CD4-positive, CD25-positive, alpha-beta regulatory T cell (primary cell): ENCODE measurements at regions not wholly inside any gene's neighbourhood (a gene's known extent, or its start where the extent isn't known, plus 50 kb on each side); places are given as distances from the start of the nearest gene placed in this dataset.

Experiments used
- ATAC-seq, 2 donors: fragments of 150-1000 bp; cut with Tn5 transposase; one replicate each; pipeline ENCODE4 v1.10.0; 2021; ENCODE audit warnings: low read depth in 2 of 2, moderate number of reproducible peaks in 2 of 2, moderate library complexity in 1 of 2
- DNase-seq, 3 donors: peaks; one replicate each; pipeline versions ENCODE4 v3.0.0 to v3.0.0-alpha.2; 2012 to 2022; ENCODE audit warnings: mixed read lengths in 1 of 3
- H3K27ac ChIP-seq: one replicate; pipeline ENCODE4 v1.7.0; 2013; ENCODE audit warnings: mild to moderate bottlenecking, low read length; ENCODE audit not compliant: insufficient read depth, poor library complexity, severe bottlenecking
- H3K27me3 ChIP-seq: one replicate; pipeline ENCODE4 v1.7.0; 2013; ENCODE audit warnings: low read length; ENCODE audit not compliant: control insufficient read depth, insufficient read depth
- H3K36me3 ChIP-seq: one replicate; pipeline ENCODE4 v1.7.0; 2013; ENCODE audit warnings: mild to moderate bottlenecking, low read length, moderate library complexity; ENCODE audit not compliant: control insufficient read depth, insufficient read depth
- H3K4me1 ChIP-seq: 2 replicates; pipeline ENCODE4 v1.7.0; 2013; ENCODE audit warnings: mild to moderate bottlenecking, low read length; ENCODE audit not compliant: insufficient read depth, control insufficient read depth, poor library complexity, severe bottlenecking
- H3K4me3 ChIP-seq: one replicate; pipeline ENCODE4 v1.7.0; 2013; ENCODE audit warnings: low read depth, mild to moderate bottlenecking, low read length, moderate library complexity
- H3K9me3 ChIP-seq, 2 experiments: 1 replicate in 1 of 2; 2 replicates in 1 of 2; pipeline ENCODE4 v1.7.0; 2013; ENCODE audit warnings: low read length in 2 of 2, mild to moderate bottlenecking in 1 of 2, moderate library complexity in 1 of 2; ENCODE audit not compliant: control insufficient read depth in 2 of 2
- H3K27ac Mint-ChIP-seq, 3 donors: one replicate each; pipeline ENCODE4 v1.8.0; 2020 to 2022; ENCODE audit warnings: mild to moderate bottlenecking in 3 of 3, mixed read lengths in 3 of 3, moderate library complexity in 2 of 3
- H3K27me3 Mint-ChIP-seq: one replicate; pipeline ENCODE4 v1.8.0; 2022; ENCODE audit warnings: mild to moderate bottlenecking, mixed read lengths
- H3K36me3 Mint-ChIP-seq: one replicate; pipeline ENCODE4 v1.8.0; 2020; ENCODE audit warnings: mixed read lengths
- H3K4me1 Mint-ChIP-seq, 4 donors: one replicate each; pipeline ENCODE4 v1.8.0; 2020 to 2022; ENCODE audit warnings: mixed read lengths in 4 of 4, mild to moderate bottlenecking in 1 of 4
- H3K4me3 Mint-ChIP-seq, 4 donors: one replicate each; pipeline ENCODE4 v1.8.0; 2020 to 2022; ENCODE audit warnings: mild to moderate bottlenecking in 4 of 4, mixed read lengths in 4 of 4, moderate library complexity in 3 of 4
- H3K9me3 Mint-ChIP-seq, 7 donors: one replicate each; pipeline ENCODE4 v1.8.0; 2020 to 2022; ENCODE audit warnings: mixed read lengths in 7 of 7, mild to moderate bottlenecking in 3 of 7, moderate library complexity in 2 of 7

- Mint-ChIP-seq H3K27me3 (peaks cover 53% of the 10 kb centered on the region), H3K9me3 (peaks cover 0 to 8% (median 0%) of the 10 kb centered on the region in 7 donors), H3K27ac (no peak overlapping the region), H3K36me3 (no peaks in the 10 kb centered on the region), H3K4me1 (peaks cover 5 to 12% (median 9%) of the 10 kb centered on the region in 4 donors), H3K4me3 (no peak overlapping the region)
- Histone ChIP-seq H3K4me3 (no peak overlapping the region), H3K4me1 (peaks cover 6% of the 10 kb centered on the region), H3K9me3 (no peaks in the 10 kb centered on the region), H3K27me3 (peaks cover 16% of the 10 kb centered on the region), H3K27ac (no peak overlapping the region), H3K36me3 (no peaks in the 10 kb centered on the region)
- DNase-seq (no peak), ATAC-seq (no peak)
Measured at GRCh38 chr4:183801457-183802165, 103.5 kb upstream of the STOX2 start.

- Mint-ChIP-seq H3K4me3 (no peak overlapping the region), H3K27me3 (peaks cover 33% of the 10 kb centered on the region), H3K36me3 (no peaks in the 10 kb centered on the region), H3K27ac (no peak overlapping the region), H3K9me3 (peaks cover 0 to 4% (median 0%) of the 10 kb centered on the region in 7 donors), H3K4me1 (no peaks in the 10 kb centered on the region)
- Histone ChIP-seq H3K9me3 (no peaks in the 10 kb centered on the region), H3K4me1 (no peaks in the 10 kb centered on the region), H3K27me3 (no peaks in the 10 kb centered on the region), H3K27ac (no peak overlapping the region), H3K4me3 (no peak overlapping the region), H3K36me3 (no peaks in the 10 kb centered on the region)
- no peak for DNase-seq
- no peak for ATAC-seq
Measured at GRCh38 chr4:183806341-183806740, 98.8 kb upstream of the STOX2 start.

GRCh38 chr4:183807420-183808096 lies 97.5 kb upstream of the STOX2 start:
- H3K4me1 Mint-ChIP-seq = no peaks in the 10 kb centered on the region
- H3K27ac Mint-ChIP-seq = no peak overlapping the region
- H3K36me3 Mint-ChIP-seq = no peaks in the 10 kb centered on the region
- no peaks in the 10 kb centered on the region for H3K27me3 ChIP-seq
- no peaks in the 10 kb centered on the region for H3K36me3 ChIP-seq
- ATAC-seq = no peak
- H3K4me3 ChIP-seq = no peak overlapping the region
- no peak overlapping the region for H3K27ac ChIP-seq
- no peak for DNase-seq
- peaks cover 23% of the 10 kb centered on the region for H3K27me3 Mint-ChIP-seq
- H3K4me1 ChIP-seq = no peaks in the 10 kb centered on the region
- no peak overlapping the region for H3K4me3 Mint-ChIP-seq
- peaks cover 0 to 4% (median 0%) of the 10 kb centered on the region in 7 donors for H3K9me3 Mint-ChIP-seq
- H3K9me3 ChIP-seq = no peaks in the 10 kb centered on the region

DNA sequence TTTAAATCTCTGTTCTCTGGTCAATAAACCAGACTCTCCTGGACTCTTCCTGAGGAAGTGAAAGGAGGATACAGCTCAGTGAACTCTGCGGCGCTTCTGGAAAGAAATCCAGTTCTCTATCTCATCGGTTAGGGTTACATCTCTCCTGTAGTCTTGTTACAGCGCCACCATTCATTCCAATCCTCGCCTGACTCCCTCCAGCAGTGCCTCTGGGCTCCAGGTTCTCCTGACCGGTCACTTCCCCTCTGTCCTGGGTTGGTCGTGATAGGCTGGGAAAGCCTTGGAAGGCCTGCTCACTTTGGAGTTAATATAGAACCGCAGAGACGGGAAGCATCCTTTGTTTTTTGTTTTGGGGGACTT lies 97.0 kb upstream of the STOX2 start:
- H3K4me1 Mint-ChIP-seq = no peaks in the 10 kb centered on the region
- no peak overlapping the region for H3K4me3 Mint-ChIP-seq
- Histone ChIP-seq H3K9me3 (no peaks in the 10 kb centered on the region), H3K36me3 (no peaks in the 10 kb centered on the region), H3K4me1 (no peaks in the 10 kb centered on the region), H3K4me3 (no peak overlapping the region), H3K27me3 (no peaks in the 10 kb centered on the region), H3K27ac (no peak overlapping the region)
- peaks cover 0 to 4% (median 0%) of the 10 kb centered on the region in 7 donors for H3K9me3 Mint-ChIP-seq
- no peak overlapping the region for H3K27ac Mint-ChIP-seq
- H3K36me3 Mint-ChIP-seq = no peaks in the 10 kb centered on the region
- ATAC-seq = no peak
- peaks cover 23% of the 10 kb centered on the region for H3K27me3 Mint-ChIP-seq
- DNase-seq = no peak

DNA sequence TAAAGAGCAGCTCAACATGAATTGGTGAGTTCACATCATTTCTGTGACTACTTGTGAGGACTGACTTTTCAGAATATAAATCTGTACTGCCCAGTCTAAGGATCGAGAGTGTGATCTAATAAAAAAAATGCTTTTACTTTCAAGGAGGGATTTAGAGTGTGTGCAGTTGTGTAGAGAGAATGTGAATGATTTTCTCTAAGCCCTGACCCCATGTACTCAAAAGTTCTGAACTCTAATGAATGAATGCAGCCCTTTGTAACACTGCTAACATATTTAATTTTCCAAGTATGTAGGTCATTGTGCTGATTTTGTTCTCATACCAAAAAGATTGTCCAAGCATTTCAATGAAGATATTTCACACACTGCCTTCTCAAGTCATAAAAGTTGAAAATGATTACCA lies 92.5 kb upstream of the STOX2 start:
- H3K27ac Mint-ChIP-seq = no peak overlapping the region
- Histone ChIP-seq H3K4me3 (no peak overlapping the region), H3K4me1 (no peaks in the 10 kb centered on the region), H3K9me3 (no peaks in the 10 kb centered on the region), H3K27ac (no peak overlapping the region), H3K27me3 (no peaks in the 10 kb centered on the region), H3K36me3 (no peaks in the 10 kb centered on the region)
- H3K4me3 Mint-ChIP-seq = no peak overlapping the region
- DNase-seq = no peak
- H3K4me1 Mint-ChIP-seq = no peaks in the 10 kb centered on the region
- no peak for ATAC-seq
- no peaks in the 10 kb centered on the region for H3K36me3 Mint-ChIP-seq
- peaks cover 0 to 4% (median 0%) of the 10 kb centered on the region in 7 donors for H3K9me3 Mint-ChIP-seq
- peaks cover 16% of the 10 kb centered on the region for H3K27me3 Mint-ChIP-seq

GRCh38 chr4:183814461-183814860 lies 90.6 kb upstream of the STOX2 start:
- Mint-ChIP-seq H3K4me3 (no peak overlapping the region), H3K27me3 (peaks cover 8% of the 10 kb centered on the region), H3K27ac (no peak overlapping the region), H3K9me3 (peaks cover 0 to 4% (median 0%) of the 10 kb centered on the region in 7 donors), H3K4me1 (no peaks in the 10 kb centered on the region), H3K36me3 (no peaks in the 10 kb centered on the region)
- Histone ChIP-seq H3K36me3 (no peaks in the 10 kb centered on the region), H3K27me3 (no peaks in the 10 kb centered on the region), H3K27ac (no peak overlapping the region), H3K4me3 (no peak overlapping the region), H3K4me1 (no peaks in the 10 kb centered on the region), H3K9me3 (no peaks in the 10 kb centered on the region)
- DNase-seq = no peak
- no peak for ATAC-seq

GRCh38 chr4:183816077-183816476 lies 89.0 kb upstream of the STOX2 start:
- Histone ChIP-seq H3K27me3 (no peaks in the 10 kb centered on the region), H3K27ac (no peak overlapping the region), H3K4me3 (no peak overlapping the region), H3K4me1 (no peaks in the 10 kb centered on the region), H3K9me3 (no peaks in the 10 kb centered on the region), H3K36me3 (no peaks in the 10 kb centered on the region)
- DNase-seq (no peak), ATAC-seq (no peak)
- no peak overlapping the region for H3K4me3 Mint-ChIP-seq
- H3K27ac Mint-ChIP-seq = no peak overlapping the region
- peaks cover 0 to 4% (median 0%) of the 10 kb centered on the region in 7 donors for H3K9me3 Mint-ChIP-seq
- H3K4me1 Mint-ChIP-seq = no peaks in the 10 kb centered on the region
- H3K36me3 Mint-ChIP-seq = no peaks in the 10 kb centered on the region
- H3K27me3 Mint-ChIP-seq = peaks cover 9% of the 10 kb centered on the region
